ENCODE measurements at regions not wholly inside any gene's neighbourhood (a gene's known extent, or its start where the extent isn't known, plus 50 kb on each side); places are given as distances from the start of the nearest gene placed in this dataset. TPM values are rescaled to one million over a fixed set of nuclear protein-coding genes. Genes with fewer than 3 reads are reported as not detected.

- Histone ChIP-seq H3K27me3 (replicated peaks in 1 of 4; ENCODE audit: control extremely low read depth in 1 of 4, control insufficient read depth in 3 of 4, insufficient read depth in 4 of 4, low read length in 3 of 4) (no peaks in the 10 kb centered on the region), H3K36me3 (replicated peaks in 1 of 2; ENCODE audit: control extremely low read depth in 1 of 2, control insufficient read depth in 1 of 2, extremely low read depth in 1 of 2, insufficient read depth in 2 of 2, low read length in 1 of 2) (no peaks in the 10 kb centered on the region), H3K79me2 (ENCODE audit: control insufficient read depth, insufficient read depth, low read length) (no peaks in the 10 kb centered on the region), H3K9ac (ENCODE audit: low read length) (no peak overlapping the region), H3K9me3 (ENCODE audit: control extremely low read depth in 1 of 3, control insufficient read depth in 2 of 3, insufficient read depth in 1 of 3, low read length in 2 of 3) (peaks cover 0 to 2% (median 2%) of the 10 kb centered on the region in 3 donors), H3K27ac (ENCODE audit: low read length in 2 of 2) (no peak overlapping the region), H3K4me3 (ENCODE audit: control extremely low read depth in 1 of 5, extremely low read depth in 1 of 5, insufficient read depth in 1 of 5, low read depth in 2 of 5, low read length in 4 of 5) (no peak overlapping the region), H4K20me1 (ENCODE audit: control insufficient read depth, insufficient read depth, low read length, poor library complexity, severe bottlenecking) (no peaks in the 10 kb centered on the region), H3K4me2 (replicated peaks; ENCODE audit: low read depth, low read length, poor library complexity, severe bottlenecking) (no peak overlapping the region), H3K4me1 (ENCODE audit: control insufficient read depth in 2 of 2, insufficient read depth in 2 of 2, low read length in 2 of 2) (no peaks in the 10 kb centered on the region), H2AFZ (ENCODE audit: insufficient read depth, low read depth, low read length, poor library complexity, severe bottlenecking) (no peak overlapping the region)
- Mint-ChIP-seq H3K9me3 (ENCODE audit: insufficient read depth) (no peaks in the 10 kb centered on the region), H3K27me3 (no peaks in the 10 kb centered on the region), H3K4me1 (no peaks in the 10 kb centered on the region), H3K4me3 (no peak overlapping the region), H3K27ac (no peak overlapping the region)
- no peak for ATAC-seq (ENCODE audit: low read depth)
- DNase-seq = no peak
- POLR2A ChIA-PET = no interaction called here
- CTCF ChIA-PET = no interaction called here
- TF ChIP-seq EZH2 (IDR thresholded peaks at IDR 0.05; ENCODE audit: borderline replicate concordance, insufficient read depth, low read depth, low read length, poor library complexity, severe bottlenecking) = no peak
- intact Hi-C loops (cut with micrococcal nuclease) = no loop called here
- no CpG with 5 or more reads among the region's 2 CpGs for whole genome bisulfite sequencing (ENCODE audit: insufficient coverage)
Measured at GRCh38 chr7:17248527-17248926, 49.9 kb upstream of the AHR start.

Small RNA genes lying in the stretch of these regions (small RNA-seq; reads per million reads assigned to genes)
- not detected for gene RF00017 (ENCODE audit: insufficient read length, low read depth, low replicate concordance)

All from B cell (primary cell).